Hematopoietic multipotent progenitor cell treated with erythropoietin and hydrocortisone succinate and interleukin-3 and kit ligand, for 6 days (in vitro differentiated cells): ENCODE measurements at regions not wholly inside any gene's neighbourhood (a gene's known extent, or its start where the extent isn't known, plus 50 kb on each side); places are given as distances from the start of the nearest gene placed in this dataset.
"Not testable (repeated sequence)": the region's sequence is repeated elsewhere in the genome, so short reads cannot be mapped to it uniquely, and the experiment has no call there.

Source experiments
- DNase-seq: peaks from one replicate; pipeline ENCODE4 v3.0.0-alpha.2; 2015

DNA sequence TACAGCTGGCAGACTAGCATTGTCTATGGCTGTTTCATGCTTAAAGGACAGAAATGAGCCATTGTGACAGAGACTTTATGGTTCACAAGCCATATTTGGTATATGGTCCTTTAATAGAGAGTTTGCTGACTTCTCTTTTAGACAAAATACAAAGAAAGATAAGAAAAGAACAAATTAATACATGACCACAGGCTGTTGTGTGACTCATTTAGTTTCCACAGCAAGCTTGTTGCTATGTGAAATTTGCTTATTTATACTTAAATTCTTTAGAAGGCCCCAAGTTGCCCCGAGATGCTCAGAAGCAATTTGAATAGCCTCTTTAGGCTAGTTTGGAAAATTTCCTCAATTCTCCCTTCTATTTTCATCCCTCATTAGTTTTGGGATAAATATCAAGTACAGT lies 315.3 kb upstream of the RPS23 start:
- no peak for DNase-seq

DNA sequence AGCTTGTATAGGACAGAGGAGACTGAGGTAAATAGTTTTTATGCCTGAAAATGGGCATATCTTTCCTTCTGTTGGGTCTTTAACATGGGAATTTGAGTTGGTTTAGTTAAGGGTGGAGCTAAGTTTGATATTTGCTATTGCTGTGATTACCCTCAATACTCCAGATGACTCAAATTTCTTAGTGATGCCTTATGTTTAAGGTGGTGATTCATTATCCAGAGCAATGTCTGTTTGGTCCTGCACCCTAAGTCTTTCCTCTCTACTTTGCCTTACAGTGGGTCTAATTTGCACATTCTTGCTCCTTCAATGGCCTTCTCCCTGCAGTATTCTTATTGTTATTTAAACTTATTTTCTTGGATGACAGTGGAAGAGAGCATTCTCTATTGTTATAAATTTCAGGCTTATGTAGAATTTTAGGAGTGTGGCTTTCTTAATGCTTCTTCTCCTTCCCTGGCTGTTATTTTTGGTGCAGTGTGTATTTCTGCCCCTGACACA lies 312.9 kb upstream of the RPS23 start:
- no peak for DNase-seq

DNA sequence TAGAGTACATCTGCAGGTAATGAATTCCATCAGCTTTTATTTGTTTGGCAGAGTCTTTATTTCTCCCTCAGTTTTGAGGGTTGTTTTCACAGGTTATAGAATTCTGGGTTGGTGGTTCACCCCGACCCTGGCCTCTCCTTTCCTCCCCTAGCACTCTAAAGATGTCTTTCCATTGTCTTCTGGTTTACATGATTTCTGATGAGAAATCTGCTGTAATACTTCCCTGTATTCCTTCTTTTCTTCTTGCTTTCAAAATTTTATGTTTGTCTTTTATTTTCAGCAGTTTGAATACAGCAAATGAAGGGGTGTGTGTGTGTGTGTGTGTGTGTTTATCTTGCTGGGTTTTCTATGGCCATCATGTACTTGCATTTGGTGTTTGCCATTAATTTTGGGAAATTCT lies 312.0 kb upstream of the RPS23 start:
- DNase-seq = no peak

DNA sequence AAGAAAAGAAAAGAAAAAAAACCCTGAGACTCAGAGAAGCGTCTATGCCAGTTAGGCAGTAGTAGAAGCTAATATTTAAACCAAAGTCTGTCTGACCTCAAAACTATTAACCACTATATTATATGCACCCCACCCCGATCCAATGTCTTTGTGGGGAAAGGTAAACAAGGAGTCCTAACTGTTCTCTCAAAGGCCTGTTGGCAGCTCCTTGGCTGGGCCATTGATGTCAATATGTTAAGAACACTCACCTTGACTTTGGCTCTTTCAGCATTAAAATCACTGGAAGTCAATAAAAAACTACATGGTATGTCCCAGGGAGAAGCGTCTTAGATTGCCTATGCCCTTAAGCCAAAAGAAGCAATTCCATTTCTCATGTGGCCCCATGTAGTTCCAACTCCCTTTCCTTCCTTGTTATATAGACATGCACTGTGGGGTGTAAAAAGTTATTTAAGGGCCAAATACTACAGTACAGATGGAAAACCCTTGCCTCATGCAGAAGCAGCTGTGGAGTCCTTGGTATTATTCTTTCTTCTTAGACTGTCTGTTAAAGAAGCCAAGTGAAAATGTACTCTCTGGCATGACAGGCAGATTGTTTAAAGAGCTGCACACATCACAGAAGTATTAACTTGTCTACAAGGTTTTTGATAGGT lies 308.6 kb upstream of the RPS23 start:
- no peak for DNase-seq

DNA sequence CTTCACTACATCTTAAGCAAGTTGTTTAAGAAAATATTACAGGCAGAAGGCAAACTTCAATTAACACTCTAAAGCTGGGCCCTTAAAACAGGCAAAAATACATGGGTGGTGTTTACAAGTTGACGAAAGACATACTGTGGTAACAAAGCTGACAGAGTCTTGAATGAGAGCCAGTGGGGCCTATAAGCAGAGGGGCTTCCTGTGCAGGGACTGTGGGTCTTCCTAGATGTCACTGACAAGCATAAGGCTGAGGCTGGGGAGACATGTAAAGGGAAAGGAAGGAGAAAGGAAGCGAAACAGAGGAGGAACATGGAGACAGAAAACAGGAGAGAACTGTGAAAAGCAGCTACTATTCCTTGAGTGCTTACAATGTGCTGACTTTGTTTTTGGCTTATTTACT lies 308.0 kb upstream of the RPS23 start:
- no peak for DNase-seq

DNA sequence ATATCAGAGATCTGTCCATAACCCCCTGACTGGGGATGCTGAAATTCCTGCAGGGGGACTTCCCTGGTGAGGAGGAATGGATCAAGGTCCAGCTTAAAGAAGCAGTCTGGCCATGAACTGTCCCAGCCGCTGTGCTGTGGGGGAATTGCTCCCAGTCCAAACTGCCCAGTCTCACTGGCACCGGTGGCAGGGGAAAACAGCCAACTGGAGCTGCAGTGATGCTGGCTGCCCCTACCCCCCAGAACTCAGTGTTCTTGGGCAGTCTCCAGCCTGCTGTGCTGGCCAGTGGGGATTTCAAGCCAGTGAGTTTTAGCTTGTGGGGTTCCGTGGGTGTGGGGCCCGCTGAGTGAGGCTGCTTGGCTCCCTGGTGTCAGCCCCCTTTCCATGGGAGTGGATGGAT lies 306.5 kb upstream of the RPS23 start:
- no peak for DNase-seq

DNA sequence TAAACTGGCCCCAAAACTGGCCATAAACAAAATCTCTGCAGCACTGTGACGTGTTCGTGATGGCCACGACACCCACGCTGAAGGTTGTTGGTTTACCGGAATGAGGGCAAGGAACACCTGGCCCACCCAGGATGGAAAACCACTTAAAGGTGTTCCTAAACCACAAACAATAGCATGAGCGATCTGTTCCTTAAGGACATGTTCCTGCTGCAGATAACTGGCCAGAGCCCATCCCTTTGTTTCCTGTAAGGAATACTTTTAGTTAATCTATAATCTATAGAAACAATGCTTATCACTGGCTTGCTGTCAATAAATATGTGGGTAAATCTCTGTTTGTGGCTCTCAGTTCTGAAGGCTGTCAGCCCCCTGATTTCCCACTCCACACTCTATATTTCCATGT lies 305.2 kb upstream of the RPS23 start:
- not testable (repeated sequence) for DNase-seq

DNA sequence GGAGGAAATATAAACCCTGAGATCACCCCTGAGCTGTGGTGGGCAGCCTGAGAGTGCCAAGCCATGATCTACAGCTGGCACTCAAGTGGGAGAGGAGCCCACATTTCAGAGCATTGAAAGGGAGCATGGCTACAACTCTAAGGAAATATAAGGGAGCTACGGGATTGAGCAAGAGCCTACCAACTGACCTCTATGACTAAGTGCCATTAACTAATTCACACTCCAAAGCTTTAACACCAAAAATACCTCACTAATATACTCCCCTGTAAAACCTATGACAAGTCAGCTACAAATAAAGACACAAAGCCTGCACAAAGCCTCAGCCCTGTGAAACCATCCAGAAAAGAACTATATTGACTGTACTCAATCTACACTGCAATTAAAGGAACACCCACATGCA lies 286.8 kb upstream of the RPS23 start:
- DNase-seq = no peak

DNA sequence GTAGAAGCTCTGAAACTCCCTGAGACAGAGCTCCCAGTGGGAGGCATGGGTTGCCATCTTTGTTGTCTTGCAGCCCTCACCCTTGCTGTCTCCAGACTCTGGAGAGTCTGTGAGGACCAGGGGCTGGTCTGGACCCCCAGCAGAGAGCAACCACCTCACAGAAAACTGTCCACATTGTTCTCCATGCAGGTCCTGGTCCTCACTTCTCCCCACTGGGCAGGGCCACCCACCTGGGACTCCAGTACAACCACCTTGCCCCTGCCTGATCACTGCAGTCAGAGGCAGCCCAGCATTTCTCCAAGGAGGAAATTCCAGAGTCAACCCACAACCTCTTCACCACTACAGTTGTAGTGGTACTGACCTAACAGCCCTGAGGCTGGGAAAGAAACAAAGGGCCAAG lies 285.6 kb upstream of the RPS23 start:
- no peak for DNase-seq

DNA sequence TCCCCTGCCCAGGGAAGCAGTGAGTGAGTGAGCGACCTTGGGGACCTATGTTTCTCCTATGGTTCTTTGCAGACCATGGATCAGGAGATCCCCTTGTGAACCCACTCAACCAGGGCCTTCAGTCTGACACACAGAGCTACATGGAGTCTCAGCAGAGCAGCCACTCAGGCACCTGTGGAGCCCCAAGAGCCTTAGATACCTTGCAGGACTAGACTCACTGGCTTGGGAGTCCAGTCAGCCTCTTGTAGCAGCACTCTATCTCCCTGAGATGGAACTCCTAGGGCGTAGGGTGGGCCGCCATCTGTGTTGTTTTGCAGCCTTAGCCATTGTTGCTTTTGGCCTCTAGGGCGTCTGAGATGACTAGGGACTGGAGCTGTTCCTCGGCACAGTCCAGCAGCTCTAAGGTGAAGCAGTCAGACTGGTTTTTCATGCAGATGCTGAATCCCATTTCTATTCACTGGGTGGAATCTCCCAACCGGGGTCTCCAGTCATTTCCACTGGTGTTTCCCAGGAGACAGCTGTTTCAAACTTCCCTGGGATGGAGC lies 284.6 kb upstream of the RPS23 start:
- DNase-seq = no peak

DNA sequence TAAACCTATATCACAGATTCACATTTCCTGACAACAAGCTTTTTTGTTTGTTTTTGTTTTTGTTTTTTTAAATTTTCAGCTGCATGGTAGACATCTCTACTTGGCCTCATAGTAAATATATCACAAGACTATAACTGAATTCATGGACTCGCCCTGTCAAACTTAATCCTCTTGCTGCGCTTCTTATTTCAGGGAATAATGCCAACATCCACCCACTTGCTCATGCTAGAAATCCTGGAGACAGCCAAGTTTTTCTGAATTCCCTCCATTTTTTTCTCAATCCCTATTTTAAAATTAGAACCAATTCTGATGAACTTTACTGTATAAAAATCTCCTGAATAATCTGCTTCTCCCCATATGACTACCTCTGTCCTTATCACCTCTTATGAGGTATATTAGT lies 283.6 kb upstream of the RPS23 start:
- no peak for DNase-seq

DNA sequence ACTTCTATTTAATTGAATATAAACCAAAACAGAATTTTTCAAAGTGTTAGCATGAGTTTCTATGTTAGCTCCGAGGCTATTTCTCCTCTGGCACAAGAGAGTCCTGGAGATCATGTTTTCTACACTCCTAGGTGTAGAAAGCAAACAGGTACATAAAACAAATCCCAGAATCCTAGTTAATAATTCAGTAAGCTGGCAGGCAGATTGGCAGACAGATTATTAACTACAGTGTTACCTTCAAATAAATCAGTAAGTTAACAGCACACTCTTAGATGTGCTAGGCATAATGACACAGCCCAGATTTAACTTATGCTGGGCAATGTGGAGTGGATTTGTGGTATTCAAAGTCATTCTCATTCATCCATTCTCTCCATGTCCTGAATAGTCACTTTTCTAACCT lies 282.8 kb upstream of the RPS23 start:
- no peak for DNase-seq

DNA sequence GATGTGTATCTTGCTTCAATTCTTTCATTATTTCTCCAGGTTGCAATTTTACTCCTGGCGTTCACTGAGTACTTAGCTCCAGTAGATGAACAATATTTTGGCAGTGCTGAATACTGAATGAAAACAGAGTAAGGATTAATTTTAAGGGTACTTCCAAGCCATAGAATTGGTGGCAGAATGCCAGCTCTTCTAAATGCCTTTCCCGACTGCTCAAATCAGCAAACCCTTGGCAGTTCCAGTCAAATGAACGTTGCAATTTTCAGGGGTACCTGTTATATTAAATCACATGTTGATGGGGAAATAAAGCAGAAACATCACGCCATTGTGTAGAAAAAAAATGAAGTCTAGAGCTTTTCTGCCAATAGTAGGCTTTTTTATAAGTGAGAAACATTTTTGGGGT lies 282.4 kb upstream of the RPS23 start:
- no peak for DNase-seq

DNA sequence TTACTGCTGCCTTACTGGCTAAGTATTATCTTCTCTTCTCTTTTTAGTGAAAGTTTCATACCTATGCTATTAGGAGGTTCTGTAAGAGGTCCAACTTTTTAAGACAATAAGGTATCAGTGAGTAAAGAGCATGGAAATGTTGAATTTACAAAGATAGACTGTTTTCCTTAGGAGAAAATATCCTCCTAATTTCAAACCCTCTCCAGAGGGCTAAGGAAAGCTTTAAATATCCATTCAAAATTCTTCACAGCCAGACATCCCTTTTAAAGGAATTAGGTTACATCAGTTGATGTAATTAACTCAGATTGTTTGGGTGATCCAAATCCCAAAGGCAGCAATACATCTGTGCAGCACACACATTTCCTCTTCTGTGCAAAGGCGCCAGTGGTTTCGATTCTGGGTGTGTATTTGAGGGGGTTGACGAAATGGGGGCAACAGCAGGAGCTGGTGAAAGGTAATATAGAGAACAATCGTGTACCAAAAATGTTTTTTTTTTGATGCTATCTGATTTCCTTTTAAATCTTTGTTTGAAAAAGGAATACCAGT lies 273.8 kb upstream of the RPS23 start:
- no peak for DNase-seq

DNA sequence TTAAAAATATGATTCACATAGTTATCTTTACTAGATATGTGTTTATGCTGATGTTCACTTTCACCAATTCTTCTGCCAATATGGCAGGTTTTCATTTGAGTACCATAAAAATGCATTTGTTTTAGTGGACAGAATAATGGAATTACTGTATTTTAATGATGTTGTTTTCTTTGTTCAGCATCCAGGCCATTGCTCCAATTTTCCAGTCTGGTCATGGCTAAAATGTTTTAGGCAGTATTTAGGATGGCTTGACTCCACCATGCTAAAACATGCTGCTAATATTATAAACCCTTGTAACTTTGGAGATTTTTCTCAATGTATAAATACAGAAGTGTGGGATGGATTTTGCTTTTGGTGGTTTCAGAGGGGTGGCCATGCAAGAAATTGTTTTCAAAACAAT lies 273.0 kb upstream of the RPS23 start:
- no peak for DNase-seq

DNA sequence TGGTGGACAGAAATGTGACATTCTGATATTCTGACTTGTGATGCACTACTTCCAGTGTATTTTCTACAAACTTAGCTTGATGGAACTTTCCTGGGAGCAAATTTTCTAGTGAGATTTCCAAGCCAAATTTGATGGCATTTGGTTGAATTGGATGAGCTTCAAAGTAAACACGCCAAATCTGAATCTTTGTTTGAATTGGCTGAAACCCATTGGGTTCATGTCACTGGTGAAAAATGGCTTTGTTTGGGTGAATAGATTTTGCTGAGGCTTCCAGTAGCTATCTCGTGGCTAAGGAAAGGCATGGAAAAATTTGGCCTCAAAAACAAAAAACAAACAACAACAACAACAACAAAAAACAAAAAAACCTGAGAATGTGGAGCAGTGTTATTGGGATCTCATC lies 271.1 kb upstream of the RPS23 start:
- no peak for DNase-seq

DNA sequence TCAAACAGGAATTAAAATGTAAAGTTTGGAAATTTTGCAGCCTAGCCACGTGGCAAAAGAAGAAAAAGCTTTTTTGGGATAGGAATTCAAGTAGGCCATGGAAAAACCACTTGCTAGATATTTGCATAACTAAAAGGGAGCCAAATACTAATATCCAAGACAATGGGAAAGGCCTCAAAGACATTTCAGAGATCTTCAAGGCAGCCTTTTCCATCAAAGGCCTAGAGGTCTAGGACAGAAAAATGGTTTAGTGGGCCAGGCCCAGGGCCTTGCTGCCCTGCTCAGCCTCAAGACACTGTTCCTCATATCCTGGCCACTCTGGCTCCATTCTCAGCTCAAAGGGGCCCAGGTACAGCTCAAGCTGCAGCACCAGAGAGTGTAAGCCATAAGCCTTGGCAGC lies 265.9 kb upstream of the RPS23 start:
- no peak for DNase-seq

DNA sequence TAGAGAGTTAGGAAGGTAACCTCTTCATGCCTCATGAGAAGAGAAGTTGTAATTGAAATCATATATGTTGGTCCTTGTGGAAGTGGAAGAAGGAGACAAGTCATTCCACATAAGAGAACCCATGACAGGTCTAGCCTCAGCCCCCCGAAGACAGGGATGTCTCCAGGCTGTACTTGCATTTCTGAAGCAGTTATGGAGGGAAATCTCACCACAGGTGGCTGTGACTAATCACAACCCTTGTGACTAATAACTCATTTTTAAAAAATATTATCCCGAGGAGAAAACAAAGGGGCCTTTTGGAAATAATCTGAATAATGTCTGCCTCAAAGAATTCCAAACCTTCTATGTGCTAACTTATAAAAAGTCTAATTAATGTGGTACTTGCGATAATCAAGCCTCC lies 262.1 kb upstream of the RPS23 start:
- DNase-seq = no peak

DNA sequence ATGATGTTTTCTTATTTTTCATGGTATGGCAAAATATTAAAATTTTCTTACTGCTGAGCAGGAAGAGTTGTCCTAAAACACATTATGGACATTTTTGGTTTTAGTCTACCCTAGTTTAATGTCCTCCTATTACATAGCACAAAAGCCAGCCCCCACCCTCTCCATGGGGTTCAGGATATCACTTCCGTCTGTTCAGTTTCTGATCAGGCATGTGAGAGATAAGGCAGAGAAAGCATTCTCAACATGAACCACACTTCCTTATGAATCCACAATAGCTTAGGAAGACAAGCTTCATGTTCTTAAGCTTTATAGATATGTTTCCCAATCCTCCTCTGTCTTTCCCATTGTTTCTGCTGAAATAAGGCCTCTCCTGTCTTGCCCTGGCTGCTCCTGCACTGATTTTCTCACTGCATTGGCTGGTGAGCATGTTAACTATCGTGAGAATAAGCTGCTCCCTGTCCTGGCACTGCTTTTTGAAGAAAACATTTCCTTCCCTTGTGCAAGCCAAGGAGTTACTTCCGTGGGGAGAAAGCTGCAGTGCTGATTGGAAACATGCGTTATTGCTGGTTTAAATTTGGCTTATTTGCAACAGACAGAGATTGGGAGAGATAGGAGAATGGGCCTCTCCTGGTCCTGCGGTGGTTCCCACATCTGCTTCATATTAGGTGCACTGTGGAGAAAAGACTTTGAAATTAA lies 260.3 kb upstream of the RPS23 start:
- DNase-seq = no peak

DNA sequence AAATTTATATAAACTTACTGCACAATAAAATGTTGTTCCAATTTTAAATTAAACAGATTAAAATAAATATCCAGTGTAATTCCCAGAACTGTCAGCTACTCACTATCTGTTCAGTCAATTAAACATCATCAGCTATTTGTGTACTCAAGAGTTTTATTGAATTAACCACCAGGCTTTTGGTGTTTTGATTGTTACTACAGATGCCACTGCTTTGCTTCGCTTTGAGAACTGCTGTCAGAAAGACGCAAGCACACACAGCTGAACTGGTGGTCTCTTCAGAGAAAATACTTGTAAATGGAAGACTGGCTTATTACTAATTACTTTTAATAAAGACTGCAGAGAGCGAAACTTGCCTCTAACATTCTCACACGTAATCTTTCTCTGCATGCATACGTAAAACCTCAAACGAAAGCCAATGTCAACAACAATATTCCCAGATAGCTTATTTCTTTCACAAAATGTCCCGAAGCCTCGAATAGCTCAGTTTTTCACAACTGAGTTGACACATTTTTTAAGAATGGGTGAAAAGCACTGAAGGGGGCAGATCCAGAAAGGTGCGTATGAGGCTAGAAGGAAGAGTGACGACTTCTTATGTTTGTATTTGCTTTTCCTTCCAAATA lies 259.6 kb upstream of the RPS23 start:
- DNase-seq = no peak

DNA sequence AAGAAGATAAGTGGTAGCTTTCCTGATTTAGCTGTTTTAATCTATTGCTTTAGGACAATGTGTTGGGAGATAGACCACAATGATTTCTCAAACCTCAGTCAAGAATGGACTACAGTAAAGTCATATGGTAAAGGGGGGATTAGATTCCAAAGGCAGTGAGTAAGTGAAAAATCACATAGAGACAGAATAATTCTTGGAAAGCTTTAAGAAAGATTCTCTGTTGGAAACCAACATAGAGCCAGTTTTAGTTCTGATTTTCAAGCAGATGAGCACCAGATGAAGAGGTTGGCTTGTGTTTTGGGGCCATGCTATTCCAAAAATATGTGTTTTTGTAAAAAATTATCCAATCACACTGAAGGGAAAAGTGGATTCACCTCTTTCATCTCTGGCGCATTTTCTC lies 256.8 kb upstream of the RPS23 start:
- DNase-seq = no peak

DNA sequence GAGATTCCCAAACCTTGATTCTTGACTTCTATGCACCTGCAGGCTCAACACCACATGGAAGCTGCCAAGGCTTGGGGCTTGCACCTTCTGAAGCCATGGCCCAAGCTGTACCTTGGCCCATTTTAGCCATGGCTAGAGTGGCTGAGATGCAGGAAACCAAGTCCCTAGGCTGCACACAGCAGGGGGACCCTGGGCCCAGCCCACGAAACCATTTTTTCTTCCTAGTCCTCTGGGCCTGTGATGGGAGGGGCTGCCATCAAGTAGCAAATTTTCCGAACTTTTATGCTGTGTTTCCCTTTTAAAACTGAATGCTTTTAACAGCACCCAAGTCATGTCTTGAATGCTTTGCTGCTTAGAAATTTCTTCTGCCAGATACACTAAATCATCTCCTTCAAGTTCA lies 253.9 kb upstream of the RPS23 start:
- not testable (repeated sequence) for DNase-seq

DNA sequence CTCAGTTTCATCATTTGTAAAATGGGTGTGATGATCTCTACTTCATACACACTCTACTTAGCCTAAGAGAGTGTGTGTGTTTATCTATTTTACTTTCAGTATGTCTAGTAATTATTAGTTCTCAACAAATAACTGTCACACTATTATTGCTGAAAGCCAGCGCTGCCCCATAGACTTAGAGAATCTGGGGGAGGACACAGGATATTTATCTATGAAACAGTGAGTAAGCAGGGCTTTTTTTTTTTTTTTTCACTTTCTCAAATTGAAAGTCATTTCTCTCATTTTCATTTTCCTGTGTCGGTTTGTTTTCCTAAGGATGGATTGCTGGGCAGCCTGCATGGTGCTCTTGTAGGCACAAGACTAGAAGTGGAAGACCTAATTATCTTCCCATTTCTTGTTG lies 248.4 kb upstream of the RPS23 start:
- no peak for DNase-seq

DNA sequence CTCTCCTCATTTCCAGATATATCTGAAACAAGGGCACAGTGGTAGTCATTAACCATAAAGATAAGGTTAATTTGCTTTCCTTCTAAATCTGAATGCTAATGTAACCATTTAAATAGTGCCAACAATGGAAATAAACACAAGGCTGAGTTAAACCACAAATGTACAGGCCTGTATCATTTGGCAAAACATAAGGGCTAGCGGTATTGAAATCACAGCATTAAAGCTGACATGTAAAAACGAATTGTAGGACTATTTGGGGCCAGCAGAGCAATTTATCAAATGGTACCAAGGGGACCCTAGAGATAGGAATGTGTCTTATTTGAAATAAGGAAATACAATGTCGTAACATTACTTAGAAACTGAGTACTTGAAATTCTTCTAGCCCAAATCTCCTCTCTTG lies 247.5 kb upstream of the RPS23 start:
- DNase-seq = no peak
